Testis (tissue), 2 donors: ENCODE measurements at regions not wholly inside any gene's neighbourhood (a gene's known extent, or its start where the extent isn't known, plus 50 kb on each side); places are given as distances from the start of the nearest gene placed in this dataset.

Source experiments
- DNase-seq: peaks from one replicate; pipeline ENCODE4 v3.0.0-alpha.2; 2019
- H3K27ac ChIP-seq, 2 donors: fragments of 200-600 bp; sonication (generic); one replicate each; pipeline ENCODE4 v1.5.1; 2019
- H3K27me3 ChIP-seq: fragments of 200-600 bp; sonication (generic); one replicate; pipeline ENCODE4 v1.5.1; 2019
- H3K36me3 ChIP-seq: fragments of 200-600 bp; sonication (generic); one replicate; pipeline ENCODE4 v1.5.1; 2017; ENCODE audit warnings: low read depth; ENCODE audit errors: missing control alignments
- H3K4me1 ChIP-seq: fragments of 200-600 bp; sonication (generic); one replicate; pipeline ENCODE4 v1.5.1; 2019
- H3K4me3 ChIP-seq, 2 donors: fragments of 200-600 bp; sonication (generic); one replicate each; pipeline ENCODE4 v1.5.1; 2017 to 2019
- H3K9me3 ChIP-seq: fragments of 200-600 bp; sonication (generic); one replicate; pipeline ENCODE4 v1.5.1; 2017
- POLR2A ChIP-seq: fragments of 450-650 bp; IDR thresholded peaks from one replicate; pipeline ENCODE4 v1.6.1; 2017; ENCODE audit warnings: antibody characterized with exemption, mild to moderate bottlenecking, moderate library complexity
- WGBS, 2 donors: methylation state at CpG; one replicate each; pipeline ENCODE4 v1.1.5; 2018; 5-methylcytosine and 5-hydroxymethylcytosine counted together
- intact Hi-C: fragments of 100-400 bp; cut with DNase I; formaldehyde crosslinking; loops from one replicate; pipeline ENCODE4 v1.15.1; 2023; ENCODE audit warnings: low total_unique reads
- TF ChIP-seq, protein P1 (sequence below), 3 experiments: fragments of 450-650 bp in 2 of 3; fragments of 200-600 bp in 1 of 3; sonication (generic) in 1 of 3; IDR thresholded peaks; one replicate each; pipeline ENCODE4 v1.5.1; 2016 to 2019; ENCODE audit warnings: antibody characterized with exemption in 3 of 3, mild to moderate bottlenecking in 2 of 3, moderate library complexity in 1 of 3

DNA sequence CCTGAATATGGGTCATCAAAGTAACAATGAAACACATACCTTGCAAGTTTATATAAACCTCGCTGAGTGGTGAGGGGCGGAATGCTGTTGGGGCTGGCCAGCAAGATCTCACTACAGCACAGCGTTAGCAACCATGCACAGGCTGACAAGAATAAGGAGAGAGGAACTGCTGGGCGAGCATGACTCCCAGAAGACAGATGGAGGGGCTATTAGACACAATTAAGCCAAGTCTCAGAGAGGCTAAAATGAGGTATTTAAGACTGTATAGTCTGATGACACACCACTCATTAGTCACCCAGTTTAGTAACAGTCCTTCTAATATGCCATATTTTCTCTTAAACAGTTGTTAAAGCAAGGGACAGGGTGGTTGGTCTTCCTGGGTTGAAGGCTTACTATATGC lies 340.2 kb upstream of the NR5A2 start:
- 71 to 85% methylated on average over 4 of the region's 4 CpGs for WGBS, 2 donors
- intact Hi-C loops, result no loop called here
- H3K27me3 ChIP-seq, result no peaks in the 10 kb centered on the region
- no peaks in the 10 kb centered on the region for H3K36me3 ChIP-seq
- H3K9me3 ChIP-seq, result no peaks in the 10 kb centered on the region
- no peaks in the 10 kb centered on the region for H3K4me1 ChIP-seq
- H3K4me3 ChIP-seq, result no peak overlapping the region
- H3K27ac ChIP-seq, result no peak overlapping the region
- TF ChIP-seq, protein P1, sequence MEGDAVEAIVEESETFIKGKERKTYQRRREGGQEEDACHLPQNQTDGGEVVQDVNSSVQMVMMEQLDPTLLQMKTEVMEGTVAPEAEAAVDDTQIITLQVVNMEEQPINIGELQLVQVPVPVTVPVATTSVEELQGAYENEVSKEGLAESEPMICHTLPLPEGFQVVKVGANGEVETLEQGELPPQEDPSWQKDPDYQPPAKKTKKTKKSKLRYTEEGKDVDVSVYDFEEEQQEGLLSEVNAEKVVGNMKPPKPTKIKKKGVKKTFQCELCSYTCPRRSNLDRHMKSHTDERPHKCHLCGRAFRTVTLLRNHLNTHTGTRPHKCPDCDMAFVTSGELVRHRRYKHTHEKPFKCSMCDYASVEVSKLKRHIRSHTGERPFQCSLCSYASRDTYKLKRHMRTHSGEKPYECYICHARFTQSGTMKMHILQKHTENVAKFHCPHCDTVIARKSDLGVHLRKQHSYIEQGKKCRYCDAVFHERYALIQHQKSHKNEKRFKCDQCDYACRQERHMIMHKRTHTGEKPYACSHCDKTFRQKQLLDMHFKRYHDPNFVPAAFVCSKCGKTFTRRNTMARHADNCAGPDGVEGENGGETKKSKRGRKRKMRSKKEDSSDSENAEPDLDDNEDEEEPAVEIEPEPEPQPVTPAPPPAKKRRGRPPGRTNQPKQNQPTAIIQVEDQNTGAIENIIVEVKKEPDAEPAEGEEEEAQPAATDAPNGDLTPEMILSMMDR (IDR thresholded peaks at IDR 0.05), result no peak
- TF ChIP-seq POLR2A, result no peak
- DNase-seq, result no peak

DNA sequence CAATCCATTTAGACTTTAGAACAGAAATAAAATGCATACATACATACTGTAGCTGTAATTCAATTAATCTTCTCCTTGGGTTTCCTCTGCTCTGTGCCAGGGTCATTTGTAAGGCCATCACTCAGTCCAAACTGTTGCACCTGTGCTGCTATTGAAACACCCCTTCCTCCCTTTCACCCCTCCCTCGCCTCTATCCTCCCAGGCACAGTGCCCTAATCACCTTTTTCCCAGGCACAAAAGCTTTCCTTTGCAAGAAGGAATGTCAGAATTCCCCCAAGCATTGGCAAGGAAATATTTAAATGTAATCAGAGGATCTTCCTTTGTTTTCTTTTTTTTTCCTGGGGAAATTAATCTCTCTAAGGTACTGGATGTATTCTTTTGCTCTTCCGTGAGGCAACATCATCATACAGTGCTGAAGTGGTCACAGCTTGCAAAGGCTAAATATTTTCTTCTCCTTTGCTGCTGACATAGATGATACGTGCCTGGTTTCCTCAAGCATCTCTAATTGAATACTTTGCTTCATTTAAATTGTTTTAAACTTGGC lies 339.3 kb upstream of the NR5A2 start:
- 48 to 53% methylated on average over 3 of the region's 3 CpGs for whole genome bisulfite sequencing, 2 donors
- H3K36me3 ChIP-seq, result no peaks in the 10 kb centered on the region
- TF ChIP-seq, protein P1 (IDR thresholded peaks at IDR 0.05), result no peak
- no peak for TF ChIP-seq POLR2A
- no peaks in the 10 kb centered on the region for H3K4me1 ChIP-seq
- no peak overlapping the region for H3K4me3 ChIP-seq
- no peaks in the 10 kb centered on the region for H3K9me3 ChIP-seq
- no peaks in the 10 kb centered on the region for H3K27me3 ChIP-seq
- no peak overlapping the region for H3K27ac ChIP-seq
- intact Hi-C loops, result no loop called here
- no peak for DNase-seq

DNA sequence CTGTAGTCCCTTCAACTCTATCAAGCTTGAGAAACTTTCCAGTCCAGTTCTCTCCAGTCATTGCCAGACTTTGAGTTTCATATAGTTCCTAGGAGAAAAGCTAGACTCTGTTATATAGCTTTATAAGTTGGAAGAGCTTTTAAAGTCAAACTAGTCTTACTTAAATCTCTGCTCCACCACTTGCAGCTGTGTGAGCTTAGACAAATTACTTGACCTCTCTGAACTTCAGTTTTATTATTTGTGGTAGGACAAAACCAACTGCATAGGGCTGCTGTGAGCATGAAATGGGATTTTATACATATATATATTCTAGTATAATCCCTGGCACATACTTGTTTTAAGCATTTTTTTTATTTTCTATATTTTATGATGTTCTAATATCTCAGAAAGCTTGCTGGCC lies 338.7 kb upstream of the NR5A2 start:
- Histone ChIP-seq H3K27me3 (no peaks in the 10 kb centered on the region), H3K4me3 (no peak overlapping the region), H3K9me3 (no peaks in the 10 kb centered on the region), H3K27ac (no peak overlapping the region), H3K4me1 (no peaks in the 10 kb centered on the region), H3K36me3 (no peaks in the 10 kb centered on the region)
- DNase-seq, result no peak
- no peak for TF ChIP-seq POLR2A
- TF ChIP-seq, protein P1 (IDR thresholded peaks at IDR 0.05), result no peak
- intact Hi-C loops, result no loop called here

DNA sequence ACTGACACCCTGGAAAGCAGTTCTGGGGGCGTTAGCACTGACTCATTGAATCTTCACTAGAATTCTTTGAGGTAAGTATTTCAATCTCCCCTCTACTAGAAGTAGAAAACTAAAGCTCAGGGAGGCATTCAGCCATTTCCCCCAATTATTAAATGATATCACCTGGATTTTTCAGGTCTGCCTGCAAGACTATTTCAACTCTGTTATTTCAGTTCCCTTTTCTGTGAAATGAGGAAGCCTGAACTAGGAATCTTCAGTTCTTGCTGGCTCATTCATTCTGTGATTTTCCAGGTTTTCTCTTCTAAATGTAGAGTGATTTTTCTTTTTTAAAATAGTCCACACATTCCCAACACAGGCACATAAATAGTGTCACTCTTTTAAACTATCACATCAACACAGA lies 337.0 kb upstream of the NR5A2 start:
- intact Hi-C loops, result no loop called here
- H3K9me3 ChIP-seq, result no peaks in the 10 kb centered on the region
- no peaks in the 10 kb centered on the region for H3K27me3 ChIP-seq
- DNase-seq, result no peak
- TF ChIP-seq POLR2A, result no peak
- TF ChIP-seq, protein P1 (IDR thresholded peaks at IDR 0.05), result no peak
- no peak overlapping the region for H3K4me3 ChIP-seq
- H3K27ac ChIP-seq, result no peak overlapping the region
- 74 to 83% methylated on average over 1 of the region's 1 CpG for WGBS, 2 donors
- H3K4me1 ChIP-seq, result no peaks in the 10 kb centered on the region
- H3K36me3 ChIP-seq, result no peaks in the 10 kb centered on the region

DNA sequence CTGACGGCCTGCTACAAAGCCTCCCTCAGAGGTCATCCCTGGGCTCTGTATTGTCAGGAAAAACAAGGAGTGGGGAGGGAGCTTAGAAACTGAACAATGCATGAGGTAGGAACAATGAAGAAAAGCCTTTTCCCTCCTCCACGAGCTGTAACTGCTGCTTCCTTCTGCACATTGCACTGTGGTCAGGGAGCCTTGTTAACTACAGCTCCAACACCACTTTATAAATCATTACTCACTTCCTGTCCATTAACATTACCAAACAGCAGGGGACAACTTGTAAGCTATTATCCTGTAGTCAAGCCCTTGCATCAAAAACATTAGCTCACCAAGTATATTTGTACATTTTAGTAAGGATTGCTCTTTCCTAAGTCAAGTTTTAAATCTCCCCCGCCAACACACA lies 336.0 kb upstream of the NR5A2 start:
- no peaks in the 10 kb centered on the region for H3K9me3 ChIP-seq
- no peak overlapping the region for H3K4me3 ChIP-seq
- TF ChIP-seq, protein P1 (IDR thresholded peaks at IDR 0.05), result no peak
- no peak for TF ChIP-seq POLR2A
- no peaks in the 10 kb centered on the region for H3K36me3 ChIP-seq
- intact Hi-C loops, result no loop called here
- 58 to 67% methylated on average over 3 of the region's 3 CpGs for WGBS, 2 donors
- no peak overlapping the region for H3K27ac ChIP-seq
- H3K4me1 ChIP-seq, result no peaks in the 10 kb centered on the region
- DNase-seq, result no peak
- no peaks in the 10 kb centered on the region for H3K27me3 ChIP-seq
